ENCODE measurements at regions not wholly inside any gene's neighbourhood (a gene's known extent, or its start where the extent isn't known, plus 50 kb on each side); places are given as distances from the start of the nearest gene placed in this dataset.

GRCh38 chr4:164192844-164193243 is 561.1 kb upstream of the SMIM31 start:
- TF ChIP-seq, protein P1, sequence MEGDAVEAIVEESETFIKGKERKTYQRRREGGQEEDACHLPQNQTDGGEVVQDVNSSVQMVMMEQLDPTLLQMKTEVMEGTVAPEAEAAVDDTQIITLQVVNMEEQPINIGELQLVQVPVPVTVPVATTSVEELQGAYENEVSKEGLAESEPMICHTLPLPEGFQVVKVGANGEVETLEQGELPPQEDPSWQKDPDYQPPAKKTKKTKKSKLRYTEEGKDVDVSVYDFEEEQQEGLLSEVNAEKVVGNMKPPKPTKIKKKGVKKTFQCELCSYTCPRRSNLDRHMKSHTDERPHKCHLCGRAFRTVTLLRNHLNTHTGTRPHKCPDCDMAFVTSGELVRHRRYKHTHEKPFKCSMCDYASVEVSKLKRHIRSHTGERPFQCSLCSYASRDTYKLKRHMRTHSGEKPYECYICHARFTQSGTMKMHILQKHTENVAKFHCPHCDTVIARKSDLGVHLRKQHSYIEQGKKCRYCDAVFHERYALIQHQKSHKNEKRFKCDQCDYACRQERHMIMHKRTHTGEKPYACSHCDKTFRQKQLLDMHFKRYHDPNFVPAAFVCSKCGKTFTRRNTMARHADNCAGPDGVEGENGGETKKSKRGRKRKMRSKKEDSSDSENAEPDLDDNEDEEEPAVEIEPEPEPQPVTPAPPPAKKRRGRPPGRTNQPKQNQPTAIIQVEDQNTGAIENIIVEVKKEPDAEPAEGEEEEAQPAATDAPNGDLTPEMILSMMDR (IDR thresholded peaks at IDR 0.05; ENCODE audit: borderline replicate concordance, insufficient read depth, low read depth, low read length), result no peak
- H3K4me3 ChIP-seq (ENCODE audit: low read depth, low read length), result no peak overlapping the region

DNA sequence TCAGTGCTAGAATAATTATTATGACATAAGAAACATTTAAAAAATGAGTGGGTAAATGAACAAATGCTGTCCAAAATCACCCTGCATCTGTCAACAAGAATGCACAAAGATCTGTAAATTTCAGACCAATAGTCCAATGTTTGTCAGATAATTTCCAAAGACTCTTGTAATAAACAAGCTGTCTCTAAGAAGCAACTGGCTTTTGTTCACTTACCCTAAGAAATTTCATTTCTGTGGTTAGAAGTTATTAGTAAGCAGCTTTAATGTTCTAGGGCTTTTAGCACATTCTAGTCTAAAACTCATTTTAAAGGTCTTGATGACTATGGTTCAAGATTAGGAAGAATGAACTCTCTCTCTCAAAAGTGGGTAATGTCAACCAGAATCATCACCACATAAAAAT is 560.3 kb upstream of the SMIM31 start:
- TF ChIP-seq, protein P1 (IDR thresholded peaks at IDR 0.05; ENCODE audit: borderline replicate concordance, insufficient read depth, low read depth, low read length), result no peak
- no peak overlapping the region for H3K4me3 ChIP-seq (ENCODE audit: low read depth, low read length)

GRCh38 chr4:164197556-164197955 is 556.4 kb upstream of the SMIM31 start:
- TF ChIP-seq, protein P1 (IDR thresholded peaks at IDR 0.05; ENCODE audit: borderline replicate concordance, insufficient read depth, low read depth, low read length), result no peak
- H3K4me3 ChIP-seq (ENCODE audit: low read depth, low read length), result no peak overlapping the region

- H3K4me3 ChIP-seq (ENCODE audit: low read depth, low read length), result no peak overlapping the region
Measured at GRCh38 chr4:164203476-164203875, 550.5 kb upstream of the SMIM31 start.

DNA sequence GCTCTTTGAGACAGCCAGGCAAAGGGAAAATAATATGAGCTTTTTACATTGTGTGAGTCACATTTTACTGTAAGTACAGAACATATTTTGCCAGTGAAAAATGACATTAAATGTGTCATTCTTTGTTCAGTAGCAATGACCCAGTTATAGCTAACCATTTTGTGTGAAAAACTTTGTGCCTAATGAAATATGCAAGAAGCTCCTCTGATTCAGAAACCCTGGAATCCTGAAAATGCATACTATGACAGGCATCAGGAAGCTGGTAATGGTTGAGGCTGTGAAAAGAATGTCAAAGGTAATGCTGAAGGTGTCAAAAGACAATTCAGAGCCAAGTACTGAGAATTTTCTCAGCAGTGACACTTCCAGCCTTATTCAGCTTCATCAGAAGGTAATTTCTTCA is 549.5 kb upstream of the SMIM31 start:
- H3K4me3 ChIP-seq (ENCODE audit: low read depth, low read length), result no peak overlapping the region
- TF ChIP-seq, protein P1 (IDR thresholded peaks at IDR 0.05; ENCODE audit: borderline replicate concordance, insufficient read depth, low read depth, low read length), result no peak

More at GRCh38 chr4:164203476-164203875, 550.5 kb upstream of the SMIM31 start:
- TF ChIP-seq, protein P1 (IDR thresholded peaks at IDR 0.05; ENCODE audit: borderline replicate concordance, insufficient read depth, low read depth, low read length), result no peak

DNA sequence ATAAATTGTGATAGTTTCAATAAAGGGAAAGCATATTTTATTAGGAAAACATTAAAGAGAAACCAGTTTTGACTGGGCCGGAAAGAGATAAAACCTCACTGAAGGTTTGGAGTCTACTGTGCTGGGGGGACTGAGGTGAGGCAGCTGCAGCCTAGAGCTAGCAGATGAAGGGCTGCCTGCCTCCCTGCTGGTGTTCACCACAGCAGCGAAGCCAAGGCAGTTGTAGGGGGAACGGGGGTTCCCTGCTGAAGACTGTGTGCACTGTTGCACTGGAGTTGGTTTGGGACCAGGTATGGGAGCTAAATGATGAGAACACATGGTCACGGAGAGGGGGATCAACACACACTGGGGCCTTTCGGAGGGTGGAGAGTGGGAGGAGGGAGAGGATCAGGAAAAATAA is 546.5 kb upstream of the SMIM31 start:
- no peak overlapping the region for H3K4me3 ChIP-seq (ENCODE audit: low read depth, low read length)
- TF ChIP-seq, protein P1 (IDR thresholded peaks at IDR 0.05; ENCODE audit: borderline replicate concordance, insufficient read depth, low read depth, low read length), result no peak

GRCh38 chr4:164210377-164210776 is 543.6 kb upstream of the SMIM31 start:
- TF ChIP-seq, protein P1 (IDR thresholded peaks at IDR 0.05; ENCODE audit: borderline replicate concordance, insufficient read depth, low read depth, low read length), result no peak
- H3K4me3 ChIP-seq (ENCODE audit: low read depth, low read length), result no peak overlapping the region
